ENCODE measurements at regions not wholly inside any gene's neighbourhood (a gene's known extent, or its start where the extent isn't known, plus 50 kb on each side); places are given as distances from the start of the nearest gene placed in this dataset.

DNA sequence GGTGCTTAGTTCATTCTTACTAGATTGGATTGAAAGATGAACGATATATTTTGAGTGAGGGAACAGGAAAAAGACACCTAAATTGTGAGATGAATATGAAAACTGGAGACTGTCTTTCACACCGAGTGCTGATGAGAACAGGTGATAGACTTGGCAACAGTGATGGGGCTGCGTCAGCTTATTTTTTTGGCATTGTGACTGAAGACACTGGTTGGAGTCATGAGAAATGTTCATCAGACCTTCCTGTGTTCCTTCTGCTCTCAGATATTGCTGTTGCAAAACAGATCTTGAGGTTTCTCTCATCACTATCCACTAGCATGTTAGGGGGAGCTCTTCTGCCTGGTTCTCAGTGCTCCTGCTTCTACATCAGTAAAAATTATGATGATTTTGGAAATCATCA, 124.2 kb upstream of the KCNIP4 start:
- ChIA-PET POLR2A (no interaction called here), CTCF (no interaction called here)
- TF ChIP-seq, protein P1, sequence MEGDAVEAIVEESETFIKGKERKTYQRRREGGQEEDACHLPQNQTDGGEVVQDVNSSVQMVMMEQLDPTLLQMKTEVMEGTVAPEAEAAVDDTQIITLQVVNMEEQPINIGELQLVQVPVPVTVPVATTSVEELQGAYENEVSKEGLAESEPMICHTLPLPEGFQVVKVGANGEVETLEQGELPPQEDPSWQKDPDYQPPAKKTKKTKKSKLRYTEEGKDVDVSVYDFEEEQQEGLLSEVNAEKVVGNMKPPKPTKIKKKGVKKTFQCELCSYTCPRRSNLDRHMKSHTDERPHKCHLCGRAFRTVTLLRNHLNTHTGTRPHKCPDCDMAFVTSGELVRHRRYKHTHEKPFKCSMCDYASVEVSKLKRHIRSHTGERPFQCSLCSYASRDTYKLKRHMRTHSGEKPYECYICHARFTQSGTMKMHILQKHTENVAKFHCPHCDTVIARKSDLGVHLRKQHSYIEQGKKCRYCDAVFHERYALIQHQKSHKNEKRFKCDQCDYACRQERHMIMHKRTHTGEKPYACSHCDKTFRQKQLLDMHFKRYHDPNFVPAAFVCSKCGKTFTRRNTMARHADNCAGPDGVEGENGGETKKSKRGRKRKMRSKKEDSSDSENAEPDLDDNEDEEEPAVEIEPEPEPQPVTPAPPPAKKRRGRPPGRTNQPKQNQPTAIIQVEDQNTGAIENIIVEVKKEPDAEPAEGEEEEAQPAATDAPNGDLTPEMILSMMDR (IDR thresholded peaks at IDR 0.05; ENCODE audit: control extremely low read depth, extremely low read depth, low read depth, missing control alignments) = no peak
- DNase-seq (ENCODE audit: extremely low spot score) = no peak

DNA sequence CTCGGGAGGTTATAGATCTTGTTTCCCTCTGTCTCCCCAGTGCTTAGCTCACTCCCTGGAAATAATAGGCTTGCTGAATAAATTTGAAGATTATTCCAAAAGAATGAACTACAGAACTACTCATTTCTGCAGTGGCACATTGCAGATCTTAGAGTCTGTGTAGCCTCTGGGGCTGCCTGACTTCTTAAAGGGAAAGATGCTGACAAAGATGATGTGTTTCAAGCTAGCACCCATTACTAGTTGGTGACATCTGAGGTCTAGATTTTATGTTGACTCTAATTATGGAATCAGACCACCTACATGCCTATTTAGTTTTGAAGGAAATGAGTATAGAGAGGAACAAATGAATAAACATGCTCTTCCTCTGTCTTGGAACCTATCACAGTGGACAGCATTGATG, 123.7 kb upstream of the KCNIP4 start:
- ChIA-PET CTCF (no interaction called here), POLR2A (no interaction called here)
- TF ChIP-seq, protein P1 (IDR thresholded peaks at IDR 0.05; ENCODE audit: control extremely low read depth, extremely low read depth, low read depth, missing control alignments) = no peak
- no peak for DNase-seq (ENCODE audit: extremely low spot score)

DNA sequence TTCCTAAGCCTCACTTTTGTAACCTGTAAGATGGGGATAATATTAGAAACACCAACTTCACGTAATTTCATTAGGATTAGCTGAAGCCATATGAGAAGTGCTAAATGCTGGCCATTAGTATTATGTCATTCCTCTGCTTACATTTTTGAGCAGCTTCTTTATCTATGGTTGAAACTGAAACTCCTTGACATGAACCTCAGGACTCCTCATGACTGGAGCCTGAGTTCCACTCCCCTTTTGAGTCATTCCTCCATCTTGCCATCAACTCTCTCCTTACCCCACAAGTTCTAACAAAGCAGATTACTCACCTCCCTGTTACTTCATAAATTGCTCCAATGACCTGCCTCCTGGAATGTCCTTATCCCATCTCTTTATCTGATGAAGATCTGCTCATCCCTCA, 123.2 kb upstream of the KCNIP4 start:
- TF ChIP-seq, protein P1 (IDR thresholded peaks at IDR 0.05; ENCODE audit: control extremely low read depth, extremely low read depth, low read depth, missing control alignments) = no peak
- ChIA-PET CTCF (no interaction called here), POLR2A (no interaction called here)
- DNase-seq (ENCODE audit: extremely low spot score) = no peak

DNA sequence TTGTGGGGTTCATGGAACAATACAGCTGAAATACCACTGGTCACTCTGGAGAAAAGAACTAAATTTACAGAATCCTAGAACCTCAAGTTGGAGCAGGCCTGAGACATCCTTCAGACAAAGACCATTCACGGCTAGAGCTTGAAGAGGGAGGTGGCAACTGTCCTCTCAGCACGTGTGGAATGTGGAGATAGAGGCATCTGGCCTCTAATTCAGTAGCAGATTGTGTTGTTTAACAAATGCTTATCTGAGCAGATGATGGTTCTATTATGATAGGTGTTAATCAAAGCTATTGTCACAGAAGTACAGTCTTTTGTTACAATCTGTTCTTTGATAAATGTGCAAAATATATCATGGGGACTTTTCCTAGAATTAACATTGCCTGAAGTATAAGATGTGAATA, 121.7 kb upstream of the KCNIP4 start:
- TF ChIP-seq, protein P1 (IDR thresholded peaks at IDR 0.05; ENCODE audit: control extremely low read depth, extremely low read depth, low read depth, missing control alignments) = no peak
- DNase-seq (ENCODE audit: extremely low spot score) = no peak
- ChIA-PET CTCF (interaction anchor here (1.0 to 1.2 kb wide), 2 partner anchors 9 to 12 kb away, joined by 3 read pairs; no protein-coding TSS in a partner anchor), POLR2A (no interaction called here)

DNA sequence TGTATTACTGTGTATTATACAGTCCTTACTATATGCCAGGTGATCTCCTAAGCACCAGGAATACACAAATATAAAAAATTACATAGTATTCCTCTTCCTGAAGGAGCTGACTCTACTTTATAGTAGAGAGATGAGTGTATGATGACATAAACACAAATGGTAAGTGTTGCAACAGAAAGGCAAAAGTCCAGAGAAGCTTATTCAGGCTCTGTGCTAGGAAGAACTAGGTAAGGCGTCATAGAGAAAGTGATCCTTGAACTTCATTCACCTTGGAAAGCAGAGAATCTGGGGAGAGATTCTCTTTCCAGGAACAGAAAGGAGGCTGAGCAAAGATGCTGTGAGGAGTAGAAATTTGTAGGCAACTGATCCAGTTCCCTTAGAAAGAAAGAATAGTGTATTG, 115.0 kb upstream of the KCNIP4 start:
- ChIA-PET POLR2A (no interaction called here), CTCF (no interaction called here)
- no peak for DNase-seq (ENCODE audit: extremely low spot score)
- TF ChIP-seq, protein P1 (IDR thresholded peaks at IDR 0.05; ENCODE audit: control extremely low read depth, extremely low read depth, low read depth, missing control alignments) = no peak

DNA sequence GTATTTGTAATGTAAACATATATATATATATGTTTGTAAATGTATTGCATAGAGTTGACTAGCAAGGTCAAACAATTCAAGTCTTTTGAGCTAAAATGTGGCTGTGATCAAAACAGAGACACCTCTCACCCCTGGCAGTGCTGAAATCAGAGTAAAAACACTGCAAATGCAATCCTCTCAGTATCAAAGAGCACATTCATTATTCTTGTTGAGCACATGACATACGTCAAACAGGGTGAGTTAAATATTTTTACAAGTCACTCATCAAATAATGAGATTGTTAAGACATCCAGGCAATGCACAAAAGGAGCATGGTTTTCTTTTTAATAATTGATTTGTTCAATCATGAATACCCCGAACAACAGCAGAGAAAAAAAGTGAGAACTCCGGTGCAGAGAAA, 114.1 kb upstream of the KCNIP4 start:
- ChIA-PET POLR2A (no interaction called here), CTCF (no interaction called here)
- TF ChIP-seq, protein P1 (IDR thresholded peaks at IDR 0.05; ENCODE audit: control extremely low read depth, extremely low read depth, low read depth, missing control alignments) = no peak

DNA sequence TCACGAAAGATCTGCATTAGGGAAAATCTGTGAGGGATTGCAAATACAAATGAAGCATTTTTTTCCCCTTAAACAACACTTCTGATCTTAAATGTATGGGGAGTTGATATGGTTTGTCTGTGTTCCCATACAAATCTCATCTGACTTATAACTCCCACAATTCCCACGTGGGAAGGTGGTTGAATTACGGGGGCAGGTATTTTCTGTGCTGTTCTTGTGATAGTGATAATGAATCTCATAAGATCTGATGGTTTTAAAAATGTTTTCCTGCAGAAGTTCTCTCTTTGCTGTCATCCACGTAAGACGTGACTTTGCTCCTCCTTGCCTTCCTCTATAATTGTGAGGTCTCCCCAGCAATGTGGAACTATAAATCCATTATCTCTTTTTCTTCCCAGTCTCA, 107.4 kb upstream of the KCNIP4 start:
- ChIA-PET CTCF (no interaction called here), POLR2A (no interaction called here)
- DNase-seq (ENCODE audit: extremely low spot score) = no peak
- TF ChIP-seq, protein P1 (IDR thresholded peaks at IDR 0.05; ENCODE audit: control extremely low read depth, extremely low read depth, low read depth, missing control alignments) = no peak

More for the DNA sequence above, 114.1 kb upstream of the KCNIP4 start:
- no peak for DNase-seq (ENCODE audit: extremely low spot score)

Measured in GM10248 (cell line).